Colonic mucosa (tissue), 4 donors: ENCODE measurements at regions not wholly inside any gene's neighbourhood (a gene's known extent, or its start where the extent isn't known, plus 50 kb on each side); places are given as distances from the start of the nearest gene placed in this dataset.

ENCODE experiments used
- DNase-seq: peaks from one replicate; pipeline ENCODE4 v3.0.0-alpha.2; 2020
- H3K27ac ChIP-seq: fragments of 200-600 bp; one replicate; pipeline ENCODE4 v1.8.0; 2021
- H3K27me3 ChIP-seq: fragments of 200-600 bp; one replicate; pipeline ENCODE4 v1.8.0; 2021
- H3K36me3 ChIP-seq: fragments of 200-600 bp; one replicate; pipeline ENCODE4 v1.8.0; 2021
- H3K4me1 ChIP-seq: fragments of 200-600 bp; one replicate; pipeline ENCODE4 v1.8.0; 2021; ENCODE audit warnings: mild to moderate bottlenecking
- H3K4me3 ChIP-seq: fragments of 200-600 bp; one replicate; pipeline ENCODE4 v1.8.0; 2021
- H3K9ac ChIP-seq, 2 donors: one replicate each; pipeline ENCODE4 v1.7.0; 2013; ENCODE audit warnings: control low read depth in 2 of 2, low read depth in 2 of 2, low read length in 2 of 2
- H3K9me3 ChIP-seq: fragments of 200-600 bp; one replicate; pipeline ENCODE4 v1.8.0; 2021
- intact Hi-C: fragments of 100-400 bp; cut with DNase I; formaldehyde crosslinking; loops from one replicate; pipeline ENCODE4 v1.14.1; 2022
- TF ChIP-seq, protein P1 (sequence below): fragments of 200-600 bp; IDR thresholded peaks from one replicate; pipeline ENCODE4 v1.8.0; 2022; ENCODE audit warnings: antibody characterized with exemption, mild to moderate bottlenecking
- donor health status: healthy.
- donor health status: DM: no; HTN: no; CAD: no.
- donor health status: DM: no; HTN: no; CAD: no.

DNA sequence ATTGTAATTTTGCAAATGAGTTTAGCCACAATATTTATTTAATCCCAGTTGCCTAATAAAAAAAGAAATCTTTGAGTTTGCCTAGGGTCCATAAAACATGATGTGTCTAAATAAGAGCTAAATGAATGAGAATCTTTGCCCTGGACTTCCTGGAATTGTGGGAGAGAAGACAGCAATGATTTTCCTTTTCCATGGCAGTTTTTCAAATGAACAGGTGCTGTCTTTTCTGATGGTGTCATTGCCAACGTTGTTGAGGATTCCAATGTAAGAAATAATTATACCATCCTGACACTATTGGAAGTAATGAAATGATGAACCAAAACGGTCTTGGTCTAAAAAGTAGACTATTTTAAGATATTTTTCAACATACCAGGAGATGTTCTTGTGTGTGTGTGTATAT is 984.7 kb upstream of the CELF2 start:
- H3K27me3 ChIP-seq = no peaks in the 10 kb centered on the region
- H3K36me3 ChIP-seq = no peaks in the 10 kb centered on the region
- no peak overlapping the region for H3K4me3 ChIP-seq
- DNase-seq = no peak
- no peaks in the 10 kb centered on the region for H3K4me1 ChIP-seq
- TF ChIP-seq, protein P1, sequence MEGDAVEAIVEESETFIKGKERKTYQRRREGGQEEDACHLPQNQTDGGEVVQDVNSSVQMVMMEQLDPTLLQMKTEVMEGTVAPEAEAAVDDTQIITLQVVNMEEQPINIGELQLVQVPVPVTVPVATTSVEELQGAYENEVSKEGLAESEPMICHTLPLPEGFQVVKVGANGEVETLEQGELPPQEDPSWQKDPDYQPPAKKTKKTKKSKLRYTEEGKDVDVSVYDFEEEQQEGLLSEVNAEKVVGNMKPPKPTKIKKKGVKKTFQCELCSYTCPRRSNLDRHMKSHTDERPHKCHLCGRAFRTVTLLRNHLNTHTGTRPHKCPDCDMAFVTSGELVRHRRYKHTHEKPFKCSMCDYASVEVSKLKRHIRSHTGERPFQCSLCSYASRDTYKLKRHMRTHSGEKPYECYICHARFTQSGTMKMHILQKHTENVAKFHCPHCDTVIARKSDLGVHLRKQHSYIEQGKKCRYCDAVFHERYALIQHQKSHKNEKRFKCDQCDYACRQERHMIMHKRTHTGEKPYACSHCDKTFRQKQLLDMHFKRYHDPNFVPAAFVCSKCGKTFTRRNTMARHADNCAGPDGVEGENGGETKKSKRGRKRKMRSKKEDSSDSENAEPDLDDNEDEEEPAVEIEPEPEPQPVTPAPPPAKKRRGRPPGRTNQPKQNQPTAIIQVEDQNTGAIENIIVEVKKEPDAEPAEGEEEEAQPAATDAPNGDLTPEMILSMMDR = no peak
- no peak overlapping the region for H3K9ac ChIP-seq
- H3K27ac ChIP-seq = no peak overlapping the region
- H3K9me3 ChIP-seq = no peaks in the 10 kb centered on the region
- intact Hi-C loops = no loop called here

DNA sequence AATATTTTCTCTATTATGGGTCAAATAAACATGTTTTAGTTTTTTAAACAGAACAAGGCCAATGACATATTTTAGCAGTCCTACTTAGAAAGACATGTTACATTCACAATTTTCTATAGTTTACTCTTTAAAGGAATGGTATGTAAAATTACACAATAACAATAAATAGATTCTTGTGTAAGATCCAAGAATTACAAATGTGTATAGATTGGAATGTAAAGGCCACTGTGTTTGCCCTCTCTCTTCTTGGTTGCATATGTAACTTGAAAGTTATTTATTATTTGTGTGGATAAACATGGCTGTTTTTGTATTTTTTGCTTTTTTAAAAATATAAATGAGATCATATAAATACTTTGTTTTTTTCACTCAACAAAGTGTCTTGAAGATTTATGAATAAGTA is 979.3 kb upstream of the CELF2 start:
- Histone ChIP-seq H3K9me3 (no peaks in the 10 kb centered on the region), H3K9ac (no peak overlapping the region), H3K27me3 (no peaks in the 10 kb centered on the region), H3K27ac (no peak overlapping the region), H3K4me3 (no peak overlapping the region), H3K4me1 (no peaks in the 10 kb centered on the region), H3K36me3 (no peaks in the 10 kb centered on the region)
- intact Hi-C loops = no loop called here
- TF ChIP-seq, protein P1 = no peak
- no peak for DNase-seq

DNA sequence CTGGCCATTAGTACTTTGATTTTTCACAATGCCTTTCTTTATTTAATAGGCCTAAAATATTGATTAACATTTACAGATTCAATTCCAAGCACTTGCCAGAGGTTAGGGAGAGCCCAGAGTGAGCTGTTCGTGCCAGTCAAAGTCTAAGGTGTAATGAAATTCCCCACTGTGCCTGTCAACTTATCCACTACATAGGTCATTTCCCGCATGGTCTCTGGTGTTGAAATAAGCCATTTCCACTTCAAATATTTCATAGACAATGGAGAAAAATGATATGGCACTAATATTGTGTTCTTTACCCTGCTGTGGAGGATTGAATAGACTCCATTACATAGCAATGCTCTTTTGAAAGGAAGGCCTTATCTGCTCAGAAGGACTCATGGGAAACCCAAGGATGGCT is 978.1 kb upstream of the CELF2 start:
- no peaks in the 10 kb centered on the region for H3K9me3 ChIP-seq
- no peaks in the 10 kb centered on the region for H3K4me1 ChIP-seq
- TF ChIP-seq, protein P1 = no peak
- no peak for DNase-seq
- H3K9ac ChIP-seq = no peak overlapping the region
- no peak overlapping the region for H3K4me3 ChIP-seq
- no peaks in the 10 kb centered on the region for H3K27me3 ChIP-seq
- intact Hi-C loops = no loop called here
- H3K27ac ChIP-seq = no peak overlapping the region
- H3K36me3 ChIP-seq = no peaks in the 10 kb centered on the region

DNA sequence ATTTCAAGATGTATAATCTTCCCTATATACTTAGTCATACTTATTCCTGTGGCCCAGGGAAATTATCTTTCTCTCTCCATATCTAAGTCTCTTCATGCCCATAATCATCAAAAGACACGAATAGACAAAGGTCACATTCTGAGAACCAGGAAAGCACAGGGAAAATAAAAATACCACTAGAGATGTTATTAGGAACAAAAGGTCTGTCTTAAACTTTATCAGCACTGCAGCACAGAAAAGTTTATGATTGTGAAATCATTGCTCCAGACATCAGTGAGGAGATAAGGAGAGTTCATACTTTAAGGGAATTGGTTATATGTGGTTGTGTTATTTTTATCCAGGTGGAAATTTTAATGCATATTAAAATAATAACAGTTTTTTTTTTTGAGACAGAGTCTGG is 974.6 kb upstream of the CELF2 start:
- H3K4me1 ChIP-seq = no peaks in the 10 kb centered on the region
- no peak for DNase-seq
- H3K27me3 ChIP-seq = no peaks in the 10 kb centered on the region
- no peak overlapping the region for H3K27ac ChIP-seq
- no peaks in the 10 kb centered on the region for H3K9me3 ChIP-seq
- TF ChIP-seq, protein P1 = no peak
- intact Hi-C loops = no loop called here
- no peaks in the 10 kb centered on the region for H3K36me3 ChIP-seq
- H3K9ac ChIP-seq = no peak overlapping the region
- H3K4me3 ChIP-seq = no peak overlapping the region

DNA sequence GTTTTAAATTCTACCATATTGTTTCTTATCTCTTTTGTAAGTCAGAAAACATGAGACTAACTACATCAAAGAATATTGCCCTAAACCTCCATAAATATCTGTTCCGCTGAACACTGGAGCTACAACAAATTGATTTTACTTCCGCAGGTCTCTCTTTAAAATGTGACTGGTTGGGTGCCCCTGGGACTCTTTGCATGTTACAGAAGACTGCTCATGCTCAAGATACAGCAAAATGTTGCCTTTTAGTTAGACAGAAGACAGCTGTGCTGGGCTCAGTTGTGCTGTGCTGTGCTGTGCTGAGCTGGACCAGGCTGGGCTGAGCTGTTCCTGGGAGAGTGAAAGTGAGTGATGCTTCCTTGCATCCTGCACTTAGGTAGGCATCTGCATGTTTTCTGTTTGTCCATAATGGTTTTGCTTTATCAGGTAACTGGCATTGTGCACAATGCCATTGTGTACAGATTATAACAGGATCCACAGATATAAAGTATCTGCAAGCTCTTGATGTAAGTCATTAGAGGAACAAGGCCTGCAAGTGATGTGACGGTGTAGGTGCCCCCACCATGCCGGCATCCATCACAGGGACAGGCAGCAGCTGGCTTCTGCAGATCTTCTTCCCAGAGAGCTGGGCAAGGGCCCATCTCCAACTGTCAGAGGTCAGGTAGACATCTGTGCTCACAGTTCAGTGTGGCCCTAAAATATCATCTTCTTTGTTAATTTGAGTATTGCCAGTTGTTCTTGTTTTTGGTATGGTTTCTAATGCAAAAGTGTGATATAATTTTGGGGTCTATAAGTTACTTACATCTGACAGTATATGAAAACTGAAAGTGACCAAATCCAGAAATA is 972.5 kb upstream of the CELF2 start:
- Histone ChIP-seq H3K4me3 (no peak overlapping the region), H3K36me3 (no peaks in the 10 kb centered on the region), H3K27me3 (no peaks in the 10 kb centered on the region), H3K27ac (no peak overlapping the region), H3K4me1 (no peaks in the 10 kb centered on the region), H3K9me3 (no peaks in the 10 kb centered on the region), H3K9ac (no peak overlapping the region)
- DNase-seq = no peak
- intact Hi-C loops = no loop called here
- TF ChIP-seq, protein P1 = no peak
